Endothelial cell (in vitro differentiated cells): ENCODE measurements at regions not wholly inside any gene's neighbourhood (a gene's known extent, or its start where the extent isn't known, plus 50 kb on each side); places are given as distances from the start of the nearest gene placed in this dataset.

Source experiments
- DNase-seq: peaks from one replicate; pipeline ENCODE4 v3.0.0; 2021; ENCODE audit warnings: low spot score
- H3K27ac Mint-ChIP-seq: one replicate; pipeline ENCODE4 v1.8.0; 2021; ENCODE audit warnings: mixed read lengths, inconsistent platforms; ENCODE audit not compliant: unreplicated experiment
- H3K27me3 Mint-ChIP-seq: one replicate; pipeline ENCODE4 v1.8.0; 2021; ENCODE audit warnings: mild to moderate bottlenecking, moderate library complexity, mixed read lengths, inconsistent platforms; ENCODE audit not compliant: unreplicated experiment
- H3K36me3 Mint-ChIP-seq: one replicate; pipeline ENCODE4 v1.8.0; 2021; ENCODE audit warnings: mild to moderate bottlenecking, low read depth, mixed read lengths, inconsistent platforms; ENCODE audit not compliant: unreplicated experiment
- H3K4me1 Mint-ChIP-seq: one replicate; pipeline ENCODE4 v1.8.0; 2021; ENCODE audit warnings: mild to moderate bottlenecking, mixed read lengths, inconsistent platforms; ENCODE audit not compliant: unreplicated experiment
- H3K4me3 Mint-ChIP-seq: one replicate; pipeline ENCODE4 v1.8.0; 2021; ENCODE audit warnings: mild to moderate bottlenecking, mixed read lengths, inconsistent platforms; ENCODE audit not compliant: unreplicated experiment
- H3K9me3 Mint-ChIP-seq: one replicate; pipeline ENCODE4 v1.8.0; 2021; ENCODE audit warnings: mixed read lengths, inconsistent platforms; ENCODE audit not compliant: unreplicated experiment
- TF ChIP-seq, protein P1 (sequence below): fragments of 200-600 bp; sonication (generic); IDR thresholded peaks from one replicate; pipeline ENCODE4 v1.5.0; 2021; ENCODE audit warnings: antibody characterized with exemption; ENCODE audit not compliant: unreplicated experiment

DNA sequence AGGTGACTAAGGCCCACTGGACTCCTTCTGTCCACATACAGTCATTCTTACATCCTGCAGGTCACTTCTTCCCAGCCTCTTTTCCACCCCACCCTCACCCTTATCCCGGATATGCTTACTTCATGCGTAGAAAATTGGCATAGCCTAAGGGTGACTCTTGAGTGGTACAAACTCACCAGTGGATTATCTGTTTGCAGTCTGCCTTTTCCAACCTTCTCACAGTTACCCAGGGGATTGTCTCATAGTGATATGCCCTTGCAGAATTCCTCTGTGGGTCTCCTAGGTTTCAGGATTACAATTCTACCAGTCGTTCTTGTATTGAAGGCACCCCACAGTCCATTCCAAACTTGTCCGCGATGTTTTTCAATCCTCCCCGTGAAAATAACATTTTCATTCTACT lies 752.9 kb upstream of the HS6ST1 start:
- Mint-ChIP-seq H3K4me3 (no peak overlapping the region), H3K27ac (no peak overlapping the region), H3K4me1 (no peaks in the 10 kb centered on the region), H3K36me3 (no peaks in the 10 kb centered on the region), H3K27me3 (no peaks in the 10 kb centered on the region), H3K9me3 (no peaks in the 10 kb centered on the region)
- no peak for DNase-seq
- TF ChIP-seq, protein P1, sequence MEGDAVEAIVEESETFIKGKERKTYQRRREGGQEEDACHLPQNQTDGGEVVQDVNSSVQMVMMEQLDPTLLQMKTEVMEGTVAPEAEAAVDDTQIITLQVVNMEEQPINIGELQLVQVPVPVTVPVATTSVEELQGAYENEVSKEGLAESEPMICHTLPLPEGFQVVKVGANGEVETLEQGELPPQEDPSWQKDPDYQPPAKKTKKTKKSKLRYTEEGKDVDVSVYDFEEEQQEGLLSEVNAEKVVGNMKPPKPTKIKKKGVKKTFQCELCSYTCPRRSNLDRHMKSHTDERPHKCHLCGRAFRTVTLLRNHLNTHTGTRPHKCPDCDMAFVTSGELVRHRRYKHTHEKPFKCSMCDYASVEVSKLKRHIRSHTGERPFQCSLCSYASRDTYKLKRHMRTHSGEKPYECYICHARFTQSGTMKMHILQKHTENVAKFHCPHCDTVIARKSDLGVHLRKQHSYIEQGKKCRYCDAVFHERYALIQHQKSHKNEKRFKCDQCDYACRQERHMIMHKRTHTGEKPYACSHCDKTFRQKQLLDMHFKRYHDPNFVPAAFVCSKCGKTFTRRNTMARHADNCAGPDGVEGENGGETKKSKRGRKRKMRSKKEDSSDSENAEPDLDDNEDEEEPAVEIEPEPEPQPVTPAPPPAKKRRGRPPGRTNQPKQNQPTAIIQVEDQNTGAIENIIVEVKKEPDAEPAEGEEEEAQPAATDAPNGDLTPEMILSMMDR, result no peak

DNA sequence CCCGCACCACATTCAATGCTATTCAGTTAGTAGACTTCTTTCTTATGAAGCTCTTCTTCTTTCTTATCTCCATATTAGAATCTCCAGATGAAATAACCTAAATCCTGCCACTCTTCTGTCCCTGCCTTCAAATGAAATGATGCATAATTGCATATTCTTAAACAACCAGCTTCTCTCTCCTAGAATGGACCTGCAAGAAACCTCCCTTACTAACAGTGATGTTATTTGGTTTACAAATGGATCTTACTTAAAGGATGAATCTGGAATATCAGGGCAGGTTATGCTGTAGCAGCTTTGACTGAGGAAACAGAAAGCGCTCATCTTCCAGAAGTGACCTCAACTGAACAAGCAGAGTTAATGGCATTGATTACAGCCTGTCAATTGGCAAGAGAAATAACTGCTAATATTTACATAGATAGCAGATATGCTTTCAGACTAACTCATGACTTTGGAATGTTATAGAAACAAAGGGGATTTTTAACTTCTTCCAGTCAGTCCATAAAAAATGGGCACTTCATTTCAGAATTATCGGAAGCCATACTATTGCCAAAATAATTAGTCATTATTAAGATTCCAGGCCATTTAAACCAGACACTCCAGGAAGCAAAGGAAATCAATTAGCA lies 755.7 kb upstream of the HS6ST1 start:
- Mint-ChIP-seq H3K27ac (no peak overlapping the region), H3K4me1 (no peaks in the 10 kb centered on the region), H3K4me3 (no peak overlapping the region), H3K36me3 (no peaks in the 10 kb centered on the region), H3K27me3 (no peaks in the 10 kb centered on the region), H3K9me3 (no peaks in the 10 kb centered on the region)
- TF ChIP-seq, protein P1, result no peak
- DNase-seq, result no peak

DNA sequence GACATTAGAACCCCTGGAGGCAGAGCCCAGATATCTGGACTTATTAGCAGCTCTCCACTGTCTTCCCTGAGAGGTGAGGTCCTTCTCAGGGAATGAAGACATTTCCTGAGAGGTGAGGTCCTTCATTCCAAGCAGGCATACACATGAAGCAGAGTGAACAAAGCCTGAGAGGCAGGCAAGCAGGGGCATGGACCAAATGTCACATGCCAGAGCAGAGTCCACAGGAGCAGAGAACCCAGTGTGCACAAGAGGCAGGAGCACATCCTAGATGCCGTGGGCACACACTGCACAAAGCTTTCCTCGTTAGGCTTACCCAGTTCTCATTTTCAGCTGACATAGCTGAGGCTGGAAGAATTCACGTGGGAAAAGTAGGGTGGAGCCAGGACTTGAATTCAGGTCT lies 759.9 kb upstream of the HS6ST1 start:
- no peaks in the 10 kb centered on the region for H3K36me3 Mint-ChIP-seq
- no peaks in the 10 kb centered on the region for H3K27me3 Mint-ChIP-seq
- no peaks in the 10 kb centered on the region for H3K9me3 Mint-ChIP-seq
- H3K4me1 Mint-ChIP-seq, result no peaks in the 10 kb centered on the region
- no peak for DNase-seq
- H3K27ac Mint-ChIP-seq, result no peak overlapping the region
- no peak overlapping the region for H3K4me3 Mint-ChIP-seq
- TF ChIP-seq, protein P1, result no peak

DNA sequence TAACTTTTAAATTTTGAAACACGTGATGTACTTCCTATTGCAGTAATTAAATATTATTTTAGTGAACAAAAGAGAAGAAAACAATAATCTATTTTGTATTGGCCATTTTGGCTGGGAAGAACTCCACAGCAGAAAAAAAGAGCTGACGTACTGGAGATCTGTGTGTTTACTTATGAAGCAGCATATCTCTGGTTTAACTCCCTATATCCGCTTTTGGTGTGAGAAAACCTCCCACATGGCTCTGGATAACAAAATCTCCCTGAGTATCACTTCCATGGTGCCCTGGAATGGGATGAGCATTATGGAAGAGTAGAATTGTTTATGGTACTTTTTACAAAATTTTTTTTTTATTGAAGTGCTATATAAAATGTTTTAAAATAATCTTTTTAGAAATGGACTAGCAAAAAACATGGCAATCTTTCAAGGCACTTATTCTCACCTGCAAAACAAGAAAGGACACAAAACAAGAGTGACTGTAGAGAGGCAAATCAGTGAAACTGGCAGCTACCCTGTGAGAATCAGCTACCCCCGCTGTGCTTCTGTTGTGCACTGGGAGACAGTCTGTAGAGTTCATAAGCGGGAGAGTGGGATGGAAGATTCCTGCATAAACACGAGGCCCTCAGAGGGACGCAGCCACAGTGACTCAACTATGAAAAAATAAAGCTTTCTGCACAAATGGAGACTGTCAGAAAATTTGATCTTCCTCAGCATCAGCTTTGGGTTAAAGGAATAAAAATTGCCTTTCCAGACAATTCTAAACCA lies 762.2 kb upstream of the HS6ST1 start:
- no peaks in the 10 kb centered on the region for H3K27me3 Mint-ChIP-seq
- H3K4me3 Mint-ChIP-seq, result no peak overlapping the region
- no peaks in the 10 kb centered on the region for H3K9me3 Mint-ChIP-seq
- no peaks in the 10 kb centered on the region for H3K36me3 Mint-ChIP-seq
- DNase-seq, result no peak
- H3K4me1 Mint-ChIP-seq, result no peaks in the 10 kb centered on the region
- H3K27ac Mint-ChIP-seq, result no peak overlapping the region
- TF ChIP-seq, protein P1, result no peak

DNA sequence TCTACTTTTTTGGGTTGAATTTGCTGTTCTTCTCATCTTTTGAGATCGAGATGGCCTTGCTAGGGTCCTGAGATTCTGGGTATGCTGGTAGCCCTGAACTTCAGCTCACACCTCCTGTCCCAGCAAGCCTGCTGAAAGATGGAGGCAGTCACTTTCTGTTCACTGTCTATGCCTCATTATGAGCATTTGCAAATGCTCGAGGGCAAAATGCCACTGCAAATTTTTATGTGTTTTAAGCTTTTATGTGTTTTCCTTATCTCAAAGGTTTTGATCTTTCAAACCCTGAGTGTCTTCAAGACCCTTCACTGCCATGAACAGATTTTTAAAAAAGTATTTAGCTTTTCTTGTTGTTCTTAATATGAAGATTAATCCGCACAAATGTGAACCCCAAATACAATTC lies 766.7 kb upstream of the HS6ST1 start:
- no peaks in the 10 kb centered on the region for H3K36me3 Mint-ChIP-seq
- H3K4me3 Mint-ChIP-seq, result no peak overlapping the region
- TF ChIP-seq, protein P1, result no peak
- DNase-seq, result no peak
- H3K27ac Mint-ChIP-seq, result no peak overlapping the region
- H3K27me3 Mint-ChIP-seq, result no peaks in the 10 kb centered on the region
- no peaks in the 10 kb centered on the region for H3K9me3 Mint-ChIP-seq
- H3K4me1 Mint-ChIP-seq, result no peaks in the 10 kb centered on the region
